HT-29 (cell line): ENCODE measurements at regions not wholly inside any gene's neighbourhood (a gene's known extent, or its start where the extent isn't known, plus 50 kb on each side); places are given as distances from the start of the nearest gene placed in this dataset.
"Not testable (repeated sequence)": the region's sequence is repeated elsewhere in the genome, so short reads cannot be mapped to it uniquely, and the experiment has no call there.

Experiments used
- DNase-seq: peaks from one replicate; pipeline ENCODE4 v3.0.0-alpha.2; 2015; ENCODE audit warnings: low spot score

DNA sequence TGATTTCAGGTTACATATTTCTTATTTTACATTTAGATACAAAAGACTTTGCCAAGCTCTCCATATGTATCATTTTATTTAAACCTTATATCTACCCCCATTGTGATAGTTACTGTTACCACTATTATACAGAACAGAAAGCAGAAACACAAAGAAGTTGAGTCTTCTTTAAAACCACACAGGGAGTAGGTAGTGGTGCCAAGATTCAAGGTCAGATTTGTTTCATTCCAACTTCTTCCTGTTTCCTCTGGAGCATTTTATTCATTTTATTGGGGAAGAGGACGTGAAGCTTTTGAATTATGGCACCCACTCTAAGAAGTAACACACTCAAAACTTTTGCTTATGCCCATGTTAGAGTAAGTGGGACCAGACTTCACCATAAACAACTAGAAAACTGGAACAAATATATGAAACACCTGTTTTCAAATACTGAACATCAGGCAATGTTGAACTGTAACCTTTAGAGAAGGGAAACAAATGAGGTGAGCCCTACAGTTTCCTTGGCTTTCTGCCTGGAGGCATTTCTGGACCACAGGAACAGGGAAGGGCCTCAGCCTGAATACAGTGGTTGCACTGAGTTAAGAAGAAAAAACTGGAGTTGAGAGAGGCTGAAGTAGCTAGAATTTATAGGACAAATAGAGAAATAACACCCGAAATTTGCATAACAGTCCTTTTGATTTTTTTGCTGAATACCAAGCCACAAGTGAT, 160.4 kb upstream of the SSTR1 start:
- DNase-seq = no peak

DNA sequence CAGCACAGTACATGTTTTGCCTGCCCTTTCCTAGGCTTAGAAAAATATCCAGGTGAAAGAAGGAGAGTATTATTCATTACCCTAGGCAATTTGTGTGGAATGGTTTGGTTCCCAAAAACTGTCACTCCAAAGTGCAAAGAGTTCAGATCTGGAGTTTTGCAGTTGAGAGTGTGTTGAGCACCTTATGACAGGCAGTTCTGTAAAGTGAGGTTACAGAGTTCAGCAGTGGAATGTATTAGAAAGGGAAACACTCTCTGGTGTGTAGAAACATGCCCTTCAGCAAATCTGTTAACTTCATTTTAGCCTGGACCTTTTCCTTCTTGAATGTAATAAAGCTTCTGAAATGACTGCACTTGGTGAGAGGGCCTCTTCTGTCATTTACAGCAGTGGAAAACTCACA, 154.0 kb upstream of the SSTR1 start:
- DNase-seq = no peak

DNA sequence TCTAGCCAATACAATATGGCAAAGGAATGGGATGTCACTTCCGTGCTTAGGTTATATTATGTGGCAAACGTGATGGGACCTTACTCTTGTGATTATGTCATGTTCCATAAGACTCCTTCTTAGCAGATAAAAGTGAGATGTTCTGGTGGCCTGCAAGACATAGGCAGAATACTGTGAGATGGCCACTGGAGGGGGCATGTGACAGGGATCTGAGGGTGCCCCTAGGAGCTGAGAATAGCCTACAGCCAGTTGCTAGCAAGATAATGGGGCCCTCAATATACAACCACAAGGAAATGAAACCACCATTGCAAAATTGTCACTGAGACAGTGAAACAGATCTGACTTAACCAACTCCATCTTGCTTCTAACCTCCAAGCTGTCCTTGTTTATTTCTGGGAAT, 151.4 kb upstream of the SSTR1 start:
- DNase-seq = no peak

DNA sequence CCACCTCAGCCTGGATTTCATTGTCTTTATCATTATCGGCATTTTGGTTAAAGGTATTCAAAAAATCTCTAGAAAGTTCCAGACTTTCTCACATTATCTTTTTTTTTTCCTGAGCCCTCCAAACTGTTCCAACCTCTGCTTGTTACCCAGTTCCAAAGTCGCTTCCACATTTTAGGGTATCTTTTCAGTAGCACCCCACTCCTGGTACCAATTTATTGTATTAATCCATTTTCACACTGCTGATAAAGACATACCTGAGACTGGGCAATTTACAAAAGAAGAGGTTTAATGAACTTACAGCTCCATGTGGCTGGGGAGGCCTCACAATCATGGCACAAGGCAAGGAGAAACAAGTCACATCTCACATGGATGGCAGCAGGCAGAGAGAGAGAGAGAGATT, 145.5 kb upstream of the SSTR1 start:
- not testable (repeated sequence) for DNase-seq

DNA sequence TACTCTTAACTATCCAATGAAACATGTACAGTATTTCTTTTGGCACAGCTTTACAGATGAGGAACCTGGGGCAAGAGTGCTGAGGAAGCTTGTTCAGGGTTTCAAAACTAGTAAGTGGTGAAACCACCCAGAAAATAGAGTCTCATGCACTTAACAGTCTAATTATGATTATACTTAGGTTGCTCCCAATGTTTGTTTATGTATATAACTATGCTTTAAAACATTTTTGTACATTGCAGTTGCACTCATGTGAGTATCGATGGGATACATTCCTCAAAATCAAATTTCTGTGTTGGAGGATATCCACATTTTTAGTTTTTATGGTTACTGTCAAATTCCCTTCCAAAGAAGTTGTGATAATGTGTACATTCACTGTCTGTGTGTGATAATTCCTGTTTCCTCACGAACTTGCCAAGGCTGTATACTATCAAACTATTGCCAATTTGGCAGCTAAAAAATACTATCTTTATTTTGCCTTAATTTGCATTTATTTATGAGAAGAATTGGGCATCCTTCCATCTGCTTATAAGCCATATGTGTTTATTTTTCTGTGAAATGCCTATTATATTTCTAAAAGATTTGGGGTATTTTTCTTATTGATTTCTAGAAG, 143.9 kb upstream of the SSTR1 start:
- no peak for DNase-seq

DNA sequence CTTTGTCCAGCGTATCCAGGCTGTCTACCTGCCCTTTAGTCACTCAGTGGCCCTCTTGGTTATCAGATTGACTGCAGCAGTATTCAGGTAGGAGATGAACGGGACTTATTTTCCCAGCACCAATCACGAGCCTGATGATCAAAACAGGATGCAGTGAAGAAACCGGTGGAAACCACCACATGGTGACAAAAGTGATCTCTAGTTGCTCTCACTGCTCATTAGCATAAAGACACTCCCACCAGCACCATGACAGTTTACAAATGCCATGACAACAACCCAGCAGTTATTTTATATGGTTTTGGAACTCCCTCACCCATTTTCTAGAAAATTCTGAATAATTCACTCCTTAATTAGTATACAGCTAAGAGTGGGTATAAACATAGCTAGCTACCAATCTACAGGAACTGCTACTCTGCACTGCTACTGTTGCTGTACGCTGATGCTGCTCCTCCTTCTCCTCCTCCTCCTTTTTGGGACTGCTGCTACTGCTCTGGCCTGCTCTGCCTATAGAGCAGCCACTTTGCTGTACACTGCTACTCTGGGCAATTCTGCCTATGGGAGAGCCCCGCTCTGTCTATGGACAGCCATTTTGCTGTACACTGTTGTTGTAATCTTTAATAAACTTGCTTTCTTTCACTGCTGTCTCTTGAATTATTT, 142.5 kb upstream of the SSTR1 start:
- DNase-seq = no peak

DNA sequence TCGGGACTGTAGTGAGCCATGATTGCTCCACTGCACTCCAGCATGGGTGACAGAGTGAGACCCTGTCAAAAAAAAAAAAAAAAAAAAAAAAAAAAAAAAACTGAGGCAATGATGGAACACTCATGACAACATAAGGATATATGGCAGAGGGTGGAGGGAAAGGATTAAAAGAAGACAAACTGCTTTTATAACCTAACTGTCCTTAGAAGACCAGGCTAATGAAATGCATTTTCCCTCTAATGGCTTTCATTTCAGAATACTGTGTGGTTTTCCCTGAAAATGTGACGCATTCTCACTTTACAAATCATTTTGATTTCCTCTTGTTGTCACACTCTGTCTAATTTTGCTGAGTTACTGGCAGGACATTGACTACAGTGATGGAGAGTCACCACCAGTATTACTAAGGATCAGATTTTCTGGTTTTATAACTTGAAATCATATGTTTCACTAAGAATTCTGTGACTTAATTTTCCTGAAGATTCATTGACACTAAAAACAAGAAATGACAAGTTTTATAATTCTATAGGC, 137.6 kb upstream of the SSTR1 start:
- no peak for DNase-seq

DNA sequence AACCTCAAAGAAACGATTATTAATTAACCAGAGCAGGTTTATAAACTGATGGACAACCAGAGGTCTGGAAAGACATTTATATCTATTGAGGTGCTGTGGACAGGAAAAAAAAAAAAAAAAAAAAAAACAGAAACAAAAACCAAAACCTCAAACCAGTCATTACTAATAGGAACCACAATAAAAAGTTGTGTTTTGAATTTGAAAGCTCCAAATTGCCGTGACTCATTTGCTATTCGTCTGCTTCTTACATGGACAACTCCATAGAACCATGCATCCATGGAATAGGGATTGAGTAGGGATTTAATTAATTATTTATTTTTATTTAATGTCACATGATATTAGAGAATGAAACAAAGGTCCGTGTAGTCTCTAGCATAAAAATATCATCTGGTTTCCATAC, 134.1 kb upstream of the SSTR1 start:
- no peak for DNase-seq

DNA sequence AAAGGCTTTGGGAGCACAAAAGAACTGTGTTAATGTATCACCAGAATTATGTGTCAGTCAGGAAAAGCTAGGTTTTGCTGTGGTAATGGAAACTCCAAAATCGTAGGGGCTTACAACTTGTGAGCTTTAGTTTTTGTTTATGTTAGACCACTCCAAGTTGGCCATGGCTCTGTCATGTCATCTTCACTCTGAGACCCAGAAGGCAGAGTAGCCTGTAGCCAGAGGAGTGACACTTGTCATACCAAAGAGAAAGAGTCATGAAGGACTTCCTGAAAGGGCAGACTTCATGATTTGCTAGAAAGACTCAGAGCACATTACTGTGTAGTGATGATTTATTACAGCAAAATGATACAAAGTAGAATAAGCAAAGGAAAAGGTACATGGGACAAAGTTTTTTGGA, 133.6 kb upstream of the SSTR1 start:
- no peak for DNase-seq

DNA sequence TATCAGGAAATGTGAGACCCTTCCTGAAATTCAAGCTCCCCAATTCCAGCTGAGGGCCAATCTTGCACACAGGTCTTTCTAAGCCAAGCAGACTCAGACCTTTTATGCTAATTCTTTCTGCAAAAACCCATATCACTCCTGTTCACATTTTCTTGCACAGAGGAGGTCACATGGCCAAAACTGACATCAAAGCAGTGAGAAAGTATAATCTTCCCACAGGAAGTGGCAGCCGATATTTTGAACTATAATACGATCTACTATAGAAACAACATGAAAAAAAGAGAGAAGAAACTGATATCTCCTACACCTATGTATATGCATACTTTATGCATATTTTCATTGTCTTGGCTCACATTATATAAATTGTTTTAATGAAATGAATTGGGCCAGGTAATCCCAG, 132.9 kb upstream of the SSTR1 start:
- no peak for DNase-seq

DNA sequence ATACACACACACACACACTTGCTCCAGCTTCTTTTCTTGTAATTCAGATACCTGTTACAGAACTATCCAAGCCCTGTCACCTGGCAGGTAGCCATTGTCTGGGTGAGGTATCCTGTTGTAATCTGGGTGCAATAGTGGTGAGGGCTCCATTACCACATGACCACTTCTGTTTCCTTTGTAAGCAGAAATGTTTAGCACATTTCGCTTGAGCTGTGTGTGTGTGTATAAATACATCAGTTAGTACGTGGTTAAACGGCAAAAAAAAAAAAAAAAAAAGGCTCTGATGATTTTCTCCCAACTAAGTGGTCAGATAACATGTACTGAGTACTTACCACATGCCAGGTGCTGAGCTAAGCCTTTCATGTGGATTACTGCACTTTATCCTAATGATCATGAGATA, 129.3 kb upstream of the SSTR1 start:
- no peak for DNase-seq

DNA sequence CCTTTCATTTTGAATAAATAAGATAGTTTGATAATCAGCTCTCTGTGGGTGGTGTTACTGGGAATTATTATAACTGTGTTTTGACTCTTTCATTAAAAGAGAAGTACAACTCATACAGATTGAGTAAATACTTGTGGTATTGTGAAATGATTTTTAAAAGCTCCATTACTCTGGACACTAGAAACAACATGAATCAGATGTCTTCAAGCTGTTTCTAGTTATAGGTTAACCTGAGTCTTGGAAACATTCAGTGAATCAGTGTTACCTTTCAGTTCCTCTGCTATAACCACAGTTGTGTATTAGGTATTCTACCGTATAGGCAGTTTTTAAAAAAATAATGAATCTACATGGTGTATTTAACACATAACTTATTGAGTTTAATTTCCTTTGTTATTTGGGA, 128.4 kb upstream of the SSTR1 start:
- DNase-seq = no peak

DNA sequence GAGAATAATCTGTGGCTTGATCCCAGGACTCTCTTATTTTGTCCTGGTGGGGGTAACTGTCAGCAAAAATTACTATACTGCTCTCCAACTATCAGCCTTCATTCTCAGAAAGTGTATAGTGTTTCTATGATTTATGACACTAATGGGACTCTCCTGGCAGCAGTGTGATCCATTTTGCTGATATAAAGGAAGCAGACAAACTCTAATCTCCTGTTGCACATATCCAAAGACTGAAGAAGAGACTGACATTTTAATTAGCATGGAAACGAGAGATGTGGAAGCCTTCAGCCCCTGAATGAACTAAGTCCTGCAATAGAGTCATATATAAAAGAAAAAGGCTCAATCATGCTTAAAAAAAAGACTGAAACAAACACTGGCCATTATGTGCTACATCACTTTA, 127.8 kb upstream of the SSTR1 start:
- no peak for DNase-seq

DNA sequence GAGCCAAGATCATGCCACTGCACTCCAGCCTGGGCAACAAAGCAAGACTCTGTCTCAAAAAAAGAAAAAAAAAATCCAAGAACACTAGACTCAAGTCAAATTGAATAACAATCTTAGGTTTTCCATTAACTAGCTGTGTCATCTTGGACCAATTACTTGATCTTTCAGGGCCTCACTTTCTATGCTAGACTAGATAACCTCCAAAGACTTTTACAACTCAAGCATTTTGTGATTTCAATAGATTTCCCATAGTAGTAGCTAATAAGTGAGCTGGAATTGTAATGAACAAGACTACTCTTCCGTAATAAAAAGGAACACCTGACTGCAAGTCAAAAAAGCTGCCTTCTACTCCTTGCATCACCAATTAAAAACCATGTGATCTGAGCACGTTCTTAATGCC, 127.0 kb upstream of the SSTR1 start:
- no peak for DNase-seq

DNA sequence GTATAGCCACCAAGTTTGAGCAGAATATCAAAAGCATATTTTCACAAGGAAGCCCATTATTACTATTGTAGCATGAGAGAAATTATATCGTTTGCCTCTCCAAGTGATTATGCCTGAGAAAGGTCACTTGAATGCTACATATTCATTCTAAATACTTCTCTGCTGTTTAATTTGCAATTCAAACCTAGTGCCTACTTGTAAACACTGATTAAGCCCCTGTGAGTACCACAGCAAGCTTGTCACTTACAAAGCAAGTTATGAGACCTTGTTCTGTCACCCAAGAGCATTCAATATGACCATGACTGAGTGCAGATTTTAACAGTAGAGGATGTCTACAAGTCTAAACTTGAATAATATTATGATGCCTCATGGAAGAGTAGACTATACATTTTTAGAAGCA, 124.7 kb upstream of the SSTR1 start:
- DNase-seq = no peak

DNA sequence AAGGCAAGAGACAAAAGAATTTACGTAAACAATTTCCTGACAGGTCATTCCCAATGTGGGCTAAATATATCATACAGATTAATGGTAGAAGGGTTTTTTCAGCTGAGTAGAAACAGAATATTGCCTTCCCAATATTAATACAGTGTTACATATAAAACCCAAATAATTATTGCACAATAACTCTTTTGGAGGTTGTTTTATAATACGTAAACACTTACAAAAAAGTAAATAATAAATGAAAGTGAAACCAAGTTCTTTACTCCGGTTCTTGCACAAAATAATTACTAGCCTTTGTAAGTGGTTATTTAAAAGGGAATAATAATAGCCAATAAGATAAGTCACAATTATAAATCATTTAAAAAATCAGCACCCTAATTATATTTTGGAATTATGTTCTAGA, 118.6 kb upstream of the SSTR1 start:
- no peak for DNase-seq

DNA sequence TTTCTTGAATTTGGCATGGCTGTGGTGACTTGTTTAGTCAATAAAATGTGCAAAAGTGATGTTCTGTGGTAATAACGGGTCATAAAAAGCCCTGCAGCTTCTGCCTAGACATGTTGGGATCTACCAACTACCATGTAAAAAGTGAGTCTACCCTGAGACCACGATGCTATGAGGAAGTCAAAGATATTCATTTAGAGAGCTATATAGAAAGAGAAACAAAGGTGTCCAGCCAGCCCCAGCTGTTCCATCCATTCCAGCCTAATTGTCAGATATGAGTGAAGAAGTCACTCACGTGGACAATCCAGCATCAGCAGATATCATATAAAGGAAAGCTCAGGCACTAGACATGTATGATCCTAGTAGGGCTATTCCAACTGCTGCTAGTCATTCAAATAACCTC, 117.2 kb upstream of the SSTR1 start:
- no peak for DNase-seq

DNA sequence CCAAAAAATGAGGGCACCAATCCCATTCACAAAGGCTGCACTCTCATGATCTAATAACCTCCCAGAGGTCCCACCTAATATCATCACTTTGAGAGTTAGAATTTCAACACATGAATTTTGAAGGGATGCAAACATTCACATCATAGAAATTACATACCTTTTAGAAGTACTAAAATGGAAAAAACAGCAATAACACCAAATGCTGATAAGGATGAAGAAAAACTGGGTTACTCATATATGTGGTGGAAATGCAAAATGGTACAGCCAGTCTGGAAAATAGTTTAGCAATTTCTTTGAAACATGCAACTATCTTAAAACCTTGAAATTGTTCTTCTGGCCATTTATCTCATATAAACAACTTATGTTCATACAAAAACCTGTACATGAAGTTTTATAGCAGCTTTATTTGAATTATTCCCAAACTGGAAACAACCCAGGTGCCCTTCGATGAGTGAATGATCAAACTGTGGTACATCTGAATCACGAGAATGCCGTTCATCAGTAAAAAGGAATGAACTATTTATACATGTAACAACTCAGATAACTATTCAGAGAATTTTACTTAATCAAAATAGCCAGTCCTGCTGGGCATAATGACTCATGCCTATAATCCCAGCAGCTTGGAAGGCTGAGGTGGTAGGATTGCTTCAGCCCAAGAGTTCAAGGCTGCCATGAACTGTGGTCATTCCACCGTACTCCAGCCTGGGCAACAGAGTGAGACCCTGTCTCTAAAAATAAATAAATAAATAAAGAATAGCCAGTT, 109.4 kb upstream of the SSTR1 start:
- no peak for DNase-seq

DNA sequence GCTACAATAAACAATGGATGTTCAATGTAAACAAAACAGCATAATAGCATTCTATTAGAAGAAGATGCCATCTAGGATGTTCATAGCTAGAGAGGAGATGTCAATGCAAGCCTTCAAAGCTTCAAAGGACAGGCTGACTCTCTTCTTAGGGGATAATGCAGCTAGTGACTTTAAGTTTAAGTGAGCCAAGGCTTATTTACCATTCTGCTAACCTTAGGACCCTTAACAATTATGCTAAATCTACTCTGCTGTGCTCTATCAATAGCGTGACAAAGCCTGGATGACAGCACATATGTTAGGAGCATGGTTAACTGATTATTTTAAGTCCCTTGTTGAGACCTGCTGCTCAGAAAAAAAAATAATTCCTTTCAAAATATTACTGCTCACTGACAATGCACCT, 106.0 kb upstream of the SSTR1 start:
- no peak for DNase-seq

DNA sequence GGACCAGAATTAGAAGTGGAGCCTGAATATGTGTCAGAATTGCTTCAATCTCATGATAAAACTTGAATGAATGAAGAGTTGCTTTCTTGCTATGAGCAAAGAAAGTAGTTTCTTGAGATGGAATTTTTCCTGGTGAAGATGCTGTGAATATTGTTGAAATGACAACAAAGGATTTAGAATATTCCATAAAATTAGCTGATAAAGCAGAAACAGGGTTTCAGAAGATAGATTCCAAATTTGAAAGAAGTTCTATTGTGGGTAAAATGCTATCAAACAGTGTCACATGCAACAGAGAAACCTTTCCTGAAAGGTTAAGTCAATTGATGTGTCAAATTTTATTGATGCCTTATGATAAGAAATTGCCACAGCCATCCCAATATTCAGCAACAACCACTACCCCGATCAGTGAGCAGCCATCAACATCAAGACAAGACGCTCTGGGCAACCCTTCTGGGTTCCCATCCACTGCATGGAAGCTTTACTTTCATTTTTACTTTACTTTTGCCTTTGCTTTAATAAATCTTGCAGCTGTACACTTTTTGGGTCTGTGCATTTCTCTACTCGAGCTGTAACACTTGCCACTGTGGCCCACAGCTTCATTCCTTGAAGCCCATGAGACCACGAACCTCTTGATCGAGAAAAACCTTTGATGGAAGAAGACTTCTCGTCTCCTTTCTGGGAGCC, 104.0 kb upstream of the SSTR1 start:
- no peak for DNase-seq

DNA sequence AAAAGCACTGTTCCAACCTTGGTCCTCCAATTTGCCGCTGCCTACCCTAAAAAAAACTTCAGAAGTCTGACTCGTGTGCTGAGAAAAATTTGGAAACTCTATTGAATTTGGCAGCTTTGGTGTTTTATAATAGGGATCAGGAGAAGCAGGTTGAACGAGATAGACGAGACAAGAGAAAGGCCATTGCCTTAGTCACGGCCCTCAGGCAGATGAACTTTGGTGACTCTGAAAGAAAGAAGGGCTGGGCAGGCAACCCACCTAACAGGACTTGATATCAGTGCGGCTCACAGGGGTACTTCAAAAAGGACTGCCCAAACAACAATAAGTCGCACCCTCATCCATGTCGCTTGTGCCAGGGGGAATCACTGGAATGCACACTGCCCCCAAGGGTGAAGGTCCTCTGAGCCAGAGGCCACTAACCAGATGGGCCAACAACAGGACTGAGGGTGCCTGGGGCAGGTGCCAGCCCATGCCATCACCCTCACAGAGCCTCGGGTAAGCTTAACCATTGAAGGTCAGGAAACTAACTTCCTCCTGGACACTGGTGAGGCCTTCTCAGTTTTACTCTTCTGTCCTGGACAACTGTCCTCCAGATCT, 102.5 kb upstream of the SSTR1 start:
- no peak for DNase-seq
